Cardiac muscle cell (in vitro differentiated cells and primary cell): ENCODE measurements at regions not wholly inside any gene's neighbourhood (a gene's known extent, or its start where the extent isn't known, plus 50 kb on each side); places are given as distances from the start of the nearest gene placed in this dataset.

ENCODE experiments used
- DNase-seq, 2 donors: peaks; one replicate each; pipeline versions ENCODE4 v3.0.0 to v3.0.0-alpha.2; 2010 to 2017; ENCODE audit warnings: low read depth in 1 of 2, low spot score in 1 of 2
- H3K27ac ChIP-seq: fragments of 200-600 bp; sonication (generic); 2 replicates; pipeline ENCODE4 v1.5.1; 2016
- H3K27me3 ChIP-seq: fragments of 200-600 bp; sonication (generic); 2 replicates; pipeline ENCODE4 v1.6.0; 2016; ENCODE audit warnings: control low read depth
- H3K36me3 ChIP-seq: fragments of 200-600 bp; sonication (generic); 2 replicates; pipeline ENCODE4 v1.5.1; 2016; ENCODE audit warnings: control low read depth
- H3K4me1 ChIP-seq: fragments of 200-600 bp; sonication (generic); 2 replicates; pipeline ENCODE4 v1.8.1; 2017; ENCODE audit warnings: low read depth, mild to moderate bottlenecking, mixed run types
- H3K4me3 ChIP-seq: fragments of 200-600 bp; sonication (generic); 2 replicates; pipeline ENCODE4 v1.5.1; 2016; ENCODE audit warnings: mild to moderate bottlenecking
- H3K9me3 ChIP-seq: fragments of 200-600 bp; sonication (generic); 2 replicates; pipeline ENCODE4 v1.5.1; 2017; ENCODE audit warnings: low read depth, mild to moderate bottlenecking, control low read depth
- TF ChIP-seq, protein P1 (sequence below): IDR thresholded peaks from 2 replicates; pipeline ENCODE4 v1.5.1; 2012; ENCODE audit warnings: low read depth, mild to moderate bottlenecking, low read length

DNA sequence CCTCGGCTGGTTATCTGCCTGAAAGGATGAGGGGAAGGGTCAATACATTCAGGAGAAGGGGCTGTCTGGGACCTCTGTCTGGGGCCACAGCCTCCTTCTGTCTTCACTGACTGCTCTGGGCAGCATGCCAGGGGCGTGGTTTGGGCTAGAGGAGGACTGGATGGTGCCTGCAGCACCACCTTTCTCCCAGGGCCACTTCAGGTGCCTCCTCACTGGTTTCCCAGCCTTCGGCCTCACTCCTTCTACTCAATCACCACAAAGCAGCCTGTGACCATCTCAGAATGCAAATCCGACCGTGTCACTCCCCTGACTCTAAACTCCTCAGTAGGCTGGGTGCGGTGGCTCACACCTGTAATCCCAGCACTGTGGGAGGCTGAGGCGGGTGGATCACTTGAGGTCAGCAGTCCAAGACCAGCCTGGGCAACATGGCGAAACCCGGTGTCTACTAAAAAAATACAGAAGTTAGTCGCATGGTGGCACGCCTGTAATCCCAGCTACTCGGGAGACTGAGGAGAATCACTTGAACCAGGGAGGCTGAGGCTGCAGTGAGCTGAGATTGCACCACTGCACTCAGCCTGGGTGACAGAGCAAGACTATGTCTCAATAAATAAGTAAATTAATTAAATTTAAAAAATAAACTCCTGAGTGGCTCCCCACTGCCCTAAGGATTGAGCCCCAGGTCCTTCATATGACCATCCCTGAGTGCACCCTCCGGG lies 50.1 kb upstream of the ECE1 start:
- Histone ChIP-seq H3K4me1 (peaks cover 9% of the 10 kb centered on the region), H3K9me3 (no peaks in the 10 kb centered on the region), H3K27ac (no peak overlapping the region), H3K4me3 (no peak overlapping the region), H3K27me3 (no peaks in the 10 kb centered on the region), H3K36me3 (no peaks in the 10 kb centered on the region)
- TF ChIP-seq, protein P1, sequence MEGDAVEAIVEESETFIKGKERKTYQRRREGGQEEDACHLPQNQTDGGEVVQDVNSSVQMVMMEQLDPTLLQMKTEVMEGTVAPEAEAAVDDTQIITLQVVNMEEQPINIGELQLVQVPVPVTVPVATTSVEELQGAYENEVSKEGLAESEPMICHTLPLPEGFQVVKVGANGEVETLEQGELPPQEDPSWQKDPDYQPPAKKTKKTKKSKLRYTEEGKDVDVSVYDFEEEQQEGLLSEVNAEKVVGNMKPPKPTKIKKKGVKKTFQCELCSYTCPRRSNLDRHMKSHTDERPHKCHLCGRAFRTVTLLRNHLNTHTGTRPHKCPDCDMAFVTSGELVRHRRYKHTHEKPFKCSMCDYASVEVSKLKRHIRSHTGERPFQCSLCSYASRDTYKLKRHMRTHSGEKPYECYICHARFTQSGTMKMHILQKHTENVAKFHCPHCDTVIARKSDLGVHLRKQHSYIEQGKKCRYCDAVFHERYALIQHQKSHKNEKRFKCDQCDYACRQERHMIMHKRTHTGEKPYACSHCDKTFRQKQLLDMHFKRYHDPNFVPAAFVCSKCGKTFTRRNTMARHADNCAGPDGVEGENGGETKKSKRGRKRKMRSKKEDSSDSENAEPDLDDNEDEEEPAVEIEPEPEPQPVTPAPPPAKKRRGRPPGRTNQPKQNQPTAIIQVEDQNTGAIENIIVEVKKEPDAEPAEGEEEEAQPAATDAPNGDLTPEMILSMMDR = no peak
- no peak for DNase-seq
